ENCODE measurements at regions not wholly inside any gene's neighbourhood (a gene's known extent, or its start where the extent isn't known, plus 50 kb on each side); places are given as distances from the start of the nearest gene placed in this dataset.

GRCh38 chr14:96638041-96638855, 136.1 kb downstream of the PAPOLA start:
- no peak for DNase-seq

GRCh38 chr14:96639550-96639949, 137.4 kb downstream of the PAPOLA start:
- DNase-seq: no peak

GRCh38 chr14:96648506-96649326, 146.5 kb downstream of the PAPOLA start:
- no peak for DNase-seq

GRCh38 chr14:96649327-96649601, 147.1 kb downstream of the PAPOLA start:
- DNase-seq: no peak

- no peak for DNase-seq
These were observed 143.6 kb upstream of the VRK1 start for GRCh38 chr14:96653597-96653996.

- no peak for DNase-seq
These were observed 138.6 kb upstream of the VRK1 start for GRCh38 chr14:96658611-96659010.

GRCh38 chr14:96660123-96660522, 137.1 kb upstream of the VRK1 start:
- no peak for DNase-seq

- DNase-seq: no peak
These were observed 136.5 kb upstream of the VRK1 start for GRCh38 chr14:96660667-96661066.

GRCh38 chr14:96661244-96661969, 135.8 kb upstream of the VRK1 start:
- no peak for DNase-seq

- DNase-seq: no peak
These were observed 134.8 kb upstream of the VRK1 start for GRCh38 chr14:96662116-96662970.

GRCh38 chr14:96663076-96663475, 134.1 kb upstream of the VRK1 start:
- no peak for DNase-seq

- no peak for DNase-seq
These were observed 133.6 kb upstream of the VRK1 start for GRCh38 chr14:96663491-96664067.

- no peak for DNase-seq
These were observed 131.1 kb upstream of the VRK1 start for GRCh38 chr14:96666088-96666487.

- DNase-seq: no peak
These were observed 126.8 kb upstream of the VRK1 start for GRCh38 chr14:96670391-96670790.

- DNase-seq: no peak
These were observed 126.0 kb upstream of the VRK1 start for GRCh38 chr14:96671218-96671617.

GRCh38 chr14:96673706-96674105, 123.5 kb upstream of the VRK1 start:
- DNase-seq: no peak

- no peak for DNase-seq
These were observed 123.1 kb upstream of the VRK1 start for GRCh38 chr14:96674121-96674520.

- DNase-seq: no peak
These were observed 121.0 kb upstream of the VRK1 start for GRCh38 chr14:96676166-96676565.

GRCh38 chr14:96681829-96682228, 115.4 kb upstream of the VRK1 start:
- DNase-seq: no peak

- no peak for DNase-seq
These were observed 114.8 kb upstream of the VRK1 start for GRCh38 chr14:96682401-96682800.

- DNase-seq: no peak
These were observed 113.5 kb upstream of the VRK1 start for GRCh38 chr14:96683562-96684289.

Measured in renal pelvis (tissue), 1 donor.